ENCODE measurements at regions not wholly inside any gene's neighbourhood (a gene's known extent, or its start where the extent isn't known, plus 50 kb on each side); places are given as distances from the start of the nearest gene placed in this dataset.
"Not testable (repeated sequence)": the region's sequence is repeated elsewhere in the genome, so short reads cannot be mapped to it uniquely, and the experiment has no call there.

- no peak for DNase-seq (ENCODE audit: low read depth in 2 of 2)
Observed at GRCh38 chr4:149870008-149870407, 54.4 kb upstream of the IQCM start.

- DNase-seq (ENCODE audit: low read depth in 2 of 2), result no peak
Observed at GRCh38 chr4:149881744-149882143, 66.1 kb upstream of the IQCM start.

GRCh38 chr4:149882251-149882650, 66.6 kb upstream of the IQCM start:
- no peak for DNase-seq (ENCODE audit: low read depth in 2 of 2)

- DNase-seq (ENCODE audit: low read depth in 2 of 2), result no peak
Observed at GRCh38 chr4:149884046-149884445, 68.4 kb upstream of the IQCM start.

- DNase-seq (ENCODE audit: low read depth in 2 of 2), result no peak
Observed at GRCh38 chr4:149884529-149885181, 69.0 kb upstream of the IQCM start.

GRCh38 chr4:149885896-149886295, 70.3 kb upstream of the IQCM start:
- DNase-seq (ENCODE audit: low read depth in 2 of 2), result no peak

GRCh38 chr4:149886786-149887490, 71.3 kb upstream of the IQCM start:
- no peak for DNase-seq (ENCODE audit: low read depth in 2 of 2)

- DNase-seq (ENCODE audit: low read depth in 2 of 2), result no peak
Observed at GRCh38 chr4:149889991-149890390, 74.3 kb upstream of the IQCM start.

- no peak for DNase-seq (ENCODE audit: low read depth in 2 of 2)
Observed at GRCh38 chr4:149890531-149890930, 74.9 kb upstream of the IQCM start.

- no peak for DNase-seq (ENCODE audit: low read depth in 2 of 2)
Observed at GRCh38 chr4:149891426-149891825, 75.8 kb upstream of the IQCM start.

GRCh38 chr4:149896432-149896831, 80.8 kb upstream of the IQCM start:
- peak; percentile 7 for DNase-seq (ENCODE audit: low read depth in 2 of 2)

- peak; percentile 19 to 32 for DNase-seq (ENCODE audit: low read depth in 2 of 2)
Observed at GRCh38 chr4:149897783-149898182, 82.1 kb upstream of the IQCM start.

GRCh38 chr4:149901128-149901527, 85.5 kb upstream of the IQCM start:
- no peak for DNase-seq (ENCODE audit: low read depth in 2 of 2)

GRCh38 chr4:149902242-149902641, 86.6 kb upstream of the IQCM start:
- no peak for DNase-seq (ENCODE audit: low read depth in 2 of 2)

GRCh38 chr4:149910177-149910576, 94.5 kb upstream of the IQCM start:
- no peak for DNase-seq (ENCODE audit: low read depth in 2 of 2)

GRCh38 chr4:149910604-149911350, 95.1 kb upstream of the IQCM start:
- DNase-seq (ENCODE audit: low read depth in 2 of 2), result peak in 1 of 2 donors; percentile 4

- DNase-seq (ENCODE audit: low read depth in 2 of 2), result no peak
Observed at GRCh38 chr4:149911354-149911753, 95.7 kb upstream of the IQCM start.

GRCh38 chr4:149912000-149912399, 96.4 kb upstream of the IQCM start:
- no peak for DNase-seq (ENCODE audit: low read depth in 2 of 2)

GRCh38 chr4:149914119-149915115, 98.8 kb upstream of the IQCM start:
- peak; percentile 64 to 70 for DNase-seq (ENCODE audit: low read depth in 2 of 2)

- not testable (repeated sequence) for DNase-seq (ENCODE audit: low read depth in 2 of 2)
Observed at GRCh38 chr4:149915735-149916134, 100.1 kb upstream of the IQCM start.

- no peak for DNase-seq (ENCODE audit: low read depth in 2 of 2)
Observed at GRCh38 chr4:149923736-149924135, 108.1 kb upstream of the IQCM start.
